GM12892 (cell line): ENCODE measurements at regions not wholly inside any gene's neighbourhood (a gene's known extent, or its start where the extent isn't known, plus 50 kb on each side); places are given as distances from the start of the nearest gene placed in this dataset.

ENCODE experiments used
- POLR2A ChIP-seq: IDR thresholded peaks from 2 replicates; pipeline ENCODE4 v1.6.1; 2011; ENCODE audit warnings: low read depth, low read length, control low read depth
- POLR2AphosphoS5 ChIP-seq: IDR thresholded peaks from 2 replicates; pipeline ENCODE4 v1.6.1; 2011; ENCODE audit warnings: low read depth, low read length, control low read depth
- TAF1 ChIP-seq: IDR thresholded peaks from 2 replicates; pipeline ENCODE4 v1.6.1; 2011; ENCODE audit warnings: low read depth, mild to moderate bottlenecking, control low read depth, low read length, borderline replicate concordance

- TF ChIP-seq POLR2AphosphoS5 = no peak
- no peak for TF ChIP-seq POLR2A
- no peak for TF ChIP-seq TAF1
Observed at GRCh38 chr5:34583167-34583566, 73.0 kb upstream of the RAI14 start.
